ENCODE measurements at regions not wholly inside any gene's neighbourhood (a gene's known extent, or its start where the extent isn't known, plus 50 kb on each side); places are given as distances from the start of the nearest gene placed in this dataset.
"Not testable (repeated sequence)": the region's sequence is repeated elsewhere in the genome, so short reads cannot be mapped to it uniquely, and the experiment has no call there.

DNA sequence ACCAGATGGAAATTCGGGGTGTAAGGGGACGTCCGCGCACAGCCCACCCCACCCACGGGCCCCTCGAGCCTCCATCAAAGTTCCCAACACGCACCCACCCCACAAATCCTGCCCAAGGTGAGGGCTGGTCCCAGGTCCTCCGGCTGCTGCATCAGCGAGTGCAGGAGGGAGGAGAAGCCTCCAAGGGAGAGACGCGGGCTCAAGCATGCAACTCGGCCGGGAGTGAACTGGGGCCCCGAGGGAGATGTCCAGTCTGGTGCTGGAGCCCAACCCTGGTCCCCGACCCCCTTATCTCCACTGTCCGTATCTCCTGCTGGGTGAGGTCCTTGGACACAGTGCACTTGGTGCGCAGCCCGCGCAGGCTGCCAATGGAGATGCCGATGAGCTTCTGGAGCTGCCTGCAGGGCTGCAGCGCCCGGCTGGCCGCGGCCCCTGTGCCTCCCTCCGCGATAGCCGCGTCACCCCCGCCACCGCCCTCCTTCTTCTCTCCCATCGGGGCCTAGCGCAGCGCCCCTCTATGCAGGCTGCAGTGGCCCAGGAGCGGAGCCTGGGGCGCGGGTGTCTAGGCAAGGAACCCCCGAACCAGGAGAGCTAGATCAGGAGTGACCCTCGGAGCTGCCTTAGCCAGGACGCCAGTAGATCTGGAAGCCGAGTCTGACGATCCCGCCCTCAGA, 489.2 kb downstream of the ZNF33B start:
- no peak overlapping the region for H3K27ac ChIP-seq

DNA sequence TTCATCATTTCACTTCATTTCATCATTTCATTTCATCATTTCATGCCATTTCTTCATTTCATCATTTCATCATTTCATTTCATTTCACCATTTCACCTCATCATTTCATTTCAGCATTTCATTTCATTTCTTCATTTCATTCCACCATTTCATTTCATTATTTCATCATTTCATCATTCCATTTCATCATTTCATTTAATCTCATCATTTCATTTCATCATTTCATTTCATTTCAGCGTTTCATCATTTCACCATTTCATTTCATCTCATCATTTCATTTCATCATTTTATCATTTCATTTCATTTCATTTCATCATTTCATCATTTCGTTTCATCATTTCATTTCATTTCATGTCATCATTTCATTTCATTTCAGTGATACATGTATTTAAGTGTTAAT, 492.2 kb downstream of the ZNF33B start:
- H3K27ac ChIP-seq: not testable (repeated sequence)

More for the DNA sequence above, 489.2 kb downstream of the ZNF33B start:
- TF ChIP-seq, protein P1, sequence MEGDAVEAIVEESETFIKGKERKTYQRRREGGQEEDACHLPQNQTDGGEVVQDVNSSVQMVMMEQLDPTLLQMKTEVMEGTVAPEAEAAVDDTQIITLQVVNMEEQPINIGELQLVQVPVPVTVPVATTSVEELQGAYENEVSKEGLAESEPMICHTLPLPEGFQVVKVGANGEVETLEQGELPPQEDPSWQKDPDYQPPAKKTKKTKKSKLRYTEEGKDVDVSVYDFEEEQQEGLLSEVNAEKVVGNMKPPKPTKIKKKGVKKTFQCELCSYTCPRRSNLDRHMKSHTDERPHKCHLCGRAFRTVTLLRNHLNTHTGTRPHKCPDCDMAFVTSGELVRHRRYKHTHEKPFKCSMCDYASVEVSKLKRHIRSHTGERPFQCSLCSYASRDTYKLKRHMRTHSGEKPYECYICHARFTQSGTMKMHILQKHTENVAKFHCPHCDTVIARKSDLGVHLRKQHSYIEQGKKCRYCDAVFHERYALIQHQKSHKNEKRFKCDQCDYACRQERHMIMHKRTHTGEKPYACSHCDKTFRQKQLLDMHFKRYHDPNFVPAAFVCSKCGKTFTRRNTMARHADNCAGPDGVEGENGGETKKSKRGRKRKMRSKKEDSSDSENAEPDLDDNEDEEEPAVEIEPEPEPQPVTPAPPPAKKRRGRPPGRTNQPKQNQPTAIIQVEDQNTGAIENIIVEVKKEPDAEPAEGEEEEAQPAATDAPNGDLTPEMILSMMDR (conservative IDR thresholded peaks at IDR 0.05): no peak
- no peak for TF ChIP-seq ZFX (IDR thresholded peaks at IDR 0.05)

DNA sequence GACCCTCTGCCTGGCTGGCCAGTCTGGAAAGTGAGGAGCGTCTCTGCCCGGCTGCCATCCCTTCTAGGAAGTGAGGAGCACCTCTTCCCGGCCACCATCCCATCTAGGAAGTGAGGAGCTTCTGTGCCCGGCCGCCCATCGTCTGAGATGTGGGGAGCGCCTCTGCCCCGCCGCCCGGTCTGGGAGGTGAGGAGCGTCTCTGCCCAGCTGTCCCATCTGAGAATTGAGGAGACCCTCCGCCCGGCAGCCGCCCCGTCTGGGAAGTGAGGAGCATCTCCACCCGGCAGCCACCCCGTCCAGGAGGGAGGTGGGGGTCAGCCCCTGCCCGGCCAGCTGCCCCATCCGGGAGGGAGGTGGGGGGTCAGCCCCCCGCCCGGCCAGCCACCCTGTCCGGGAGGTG, 500.3 kb downstream of the ZNF33B start:
- H3K27ac ChIP-seq: not testable (repeated sequence)

DNA sequence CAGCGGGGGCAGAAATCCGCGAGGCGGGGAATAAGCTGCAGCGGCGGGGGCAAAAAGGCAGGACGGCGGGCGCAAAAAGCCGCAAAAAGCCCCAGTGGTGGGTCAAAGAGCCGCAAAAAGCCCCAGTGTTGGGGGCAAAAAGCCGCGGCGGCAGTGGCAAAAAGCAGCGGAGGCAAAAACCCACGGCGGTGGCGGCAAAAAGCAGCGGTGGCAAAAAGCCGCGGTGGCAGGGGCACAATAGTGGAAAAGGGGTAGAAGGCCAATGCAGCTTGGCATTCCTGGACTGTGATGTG, 525.3 kb downstream of the ZNF33B start:
- TF ChIP-seq, protein P1 (conservative IDR thresholded peaks at IDR 0.05): no peak
- no peak for TF ChIP-seq ZFX (IDR thresholded peaks at IDR 0.05)
- no peak overlapping the region for H3K27ac ChIP-seq

DNA sequence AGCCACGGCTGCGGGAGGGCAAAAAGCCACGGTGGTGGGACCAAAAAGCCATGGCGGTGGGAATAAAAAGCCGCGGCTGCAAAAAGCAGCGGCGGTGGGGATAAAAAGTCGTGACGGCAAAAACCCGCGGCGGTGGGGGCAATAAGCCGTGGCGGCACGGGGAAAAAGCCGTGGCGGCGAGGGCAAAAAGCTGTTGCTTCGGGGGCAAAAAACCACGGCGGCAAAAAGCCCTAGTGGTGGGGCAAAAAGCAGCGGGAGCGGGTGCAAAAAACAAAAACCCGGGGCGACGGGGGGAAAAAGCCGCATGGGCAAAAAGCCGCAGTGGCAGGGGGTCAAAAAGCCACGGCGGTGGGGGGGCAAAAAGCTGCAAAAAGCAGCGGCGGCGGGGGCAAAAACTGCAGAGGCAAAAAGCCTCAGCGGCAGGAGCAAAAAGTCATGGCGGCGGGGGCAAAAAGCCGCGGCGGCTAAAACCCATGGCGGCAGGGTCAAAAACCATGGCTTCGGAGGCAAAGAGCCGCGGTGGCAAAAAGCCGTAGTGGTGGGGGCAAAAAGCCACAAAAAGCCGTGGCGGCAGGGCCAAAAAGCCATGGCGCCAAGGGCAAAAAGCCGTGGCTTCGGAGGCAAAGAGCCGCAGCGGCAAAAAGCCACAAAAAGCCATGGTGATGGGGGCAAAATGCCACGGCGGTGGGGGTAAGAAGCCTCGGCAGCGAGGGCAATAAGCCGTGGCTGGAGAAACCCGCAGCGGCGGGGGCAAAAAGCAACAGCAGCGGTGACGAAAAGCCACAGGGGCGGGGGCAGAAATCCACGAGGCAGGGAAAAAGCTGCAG, 525.8 kb downstream of the ZNF33B start:
- H3K27ac ChIP-seq: no peak overlapping the region
- TF ChIP-seq, protein P1 (conservative IDR thresholded peaks at IDR 0.05): no peak
- TF ChIP-seq ZFX (IDR thresholded peaks at IDR 0.05): no peak

DNA sequence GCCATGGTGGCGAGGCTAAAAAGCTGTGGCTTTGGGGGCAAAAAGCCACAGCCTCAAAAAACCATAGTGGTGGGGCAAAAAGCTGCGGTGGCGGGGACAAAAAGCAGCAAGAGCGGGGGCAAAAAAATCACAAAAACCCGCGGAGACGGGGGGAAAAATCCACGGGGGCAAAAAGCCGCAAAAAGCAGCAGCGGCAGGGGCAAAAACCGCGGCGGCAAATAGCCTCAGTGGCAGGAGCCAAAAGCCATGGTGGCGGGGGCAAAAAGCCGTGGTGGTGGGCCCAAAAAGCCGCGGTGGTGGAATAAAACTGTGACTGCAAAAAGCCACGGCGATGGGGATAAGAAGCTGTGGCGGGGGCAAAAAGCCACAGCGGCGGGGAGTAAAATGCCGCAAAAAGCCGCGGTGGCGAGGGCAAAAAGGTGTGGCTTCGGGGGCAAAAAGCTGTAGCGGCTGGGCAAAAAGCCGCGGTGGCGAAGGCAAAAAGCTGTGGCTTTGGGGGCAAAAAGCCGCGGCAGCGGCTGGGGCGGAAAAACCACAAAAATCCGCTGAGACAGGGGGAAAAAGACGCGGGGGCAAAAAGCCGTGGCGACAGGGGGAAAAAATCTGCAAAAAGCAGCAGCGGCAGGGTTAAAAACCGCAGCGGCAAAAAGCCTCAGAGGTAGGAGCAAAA, 526.6 kb downstream of the ZNF33B start:
- H3K27ac ChIP-seq: no peak overlapping the region
- TF ChIP-seq, protein P1 (conservative IDR thresholded peaks at IDR 0.05): no peak
- no peak for TF ChIP-seq ZFX (IDR thresholded peaks at IDR 0.05)

DNA sequence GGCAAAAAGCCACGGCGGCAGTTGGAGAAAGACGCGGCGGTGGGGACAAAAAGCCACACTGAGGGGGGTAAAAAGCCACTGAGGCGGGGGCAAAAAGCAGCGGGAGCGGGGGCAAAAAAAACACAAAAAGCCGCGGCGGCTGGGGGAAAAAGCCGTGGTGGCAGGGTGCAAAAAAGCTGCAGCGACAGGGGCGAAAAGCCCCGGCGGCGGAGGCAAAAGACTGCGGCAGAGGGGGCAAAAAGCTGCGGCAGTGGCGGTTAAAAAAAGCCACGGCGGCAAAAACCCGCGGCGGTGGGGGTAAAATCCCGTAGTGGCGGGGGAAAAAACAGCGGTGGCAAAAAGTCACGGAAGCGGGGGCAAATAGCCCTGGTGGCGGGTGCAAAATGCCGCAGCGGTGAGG, 527.3 kb downstream of the ZNF33B start:
- TF ChIP-seq, protein P1 (conservative IDR thresholded peaks at IDR 0.05): no peak
- TF ChIP-seq ZFX (IDR thresholded peaks at IDR 0.05): no peak
- H3K27ac ChIP-seq: no peak overlapping the region

All from C4-2B (cell line).